Kidney epithelial cell (primary cell): ENCODE measurements at regions not wholly inside any gene's neighbourhood (a gene's known extent, or its start where the extent isn't known, plus 50 kb on each side); places are given as distances from the start of the nearest gene placed in this dataset.
A peak's percentile ranks its signal among the peaks of the same experiment; 100 is the strongest.

ENCODE experiments used
- DNase-seq: peaks from one replicate; pipeline ENCODE4 v3.0.0-alpha.2; 2010; ENCODE audit warnings: low read depth
- H3K27me3 ChIP-seq: 2 replicates; pipeline ENCODE4 v1.6.0; 2011; ENCODE audit warnings: low read length; ENCODE audit not compliant: control insufficient read depth, insufficient read depth
- H3K36me3 ChIP-seq: 2 replicates; pipeline ENCODE4 v1.5.1; 2011; ENCODE audit warnings: low read length; ENCODE audit not compliant: control insufficient read depth, insufficient read depth
- H3K4me3 ChIP-seq: 2 replicates; pipeline ENCODE4 v1.5.1; 2011; ENCODE audit warnings: low read depth, mild to moderate bottlenecking, control low read depth, low read length
- CTCF ChIP-seq: IDR thresholded peaks from 2 replicates; pipeline ENCODE4 v1.5.1; 2011; ENCODE audit warnings: mild to moderate bottlenecking, moderate library complexity, low read length, control low read depth, inconsistent platforms; ENCODE audit not compliant: insufficient read depth, poor library complexity, severe bottlenecking

GRCh38 chr18:27378431-27379095, 193.5 kb upstream of the CHST9 start:
- peak; percentile 97 for DNase-seq
- TF ChIP-seq CTCF: no peak
- H3K4me3 ChIP-seq: no peak overlapping the region
- no peaks in the 10 kb centered on the region for H3K36me3 ChIP-seq
- no peaks in the 10 kb centered on the region for H3K27me3 ChIP-seq

- Histone ChIP-seq H3K4me3 (no peak overlapping the region), H3K27me3 (no peaks in the 10 kb centered on the region), H3K36me3 (no peaks in the 10 kb centered on the region)
- peak; percentile 84 for DNase-seq
- TF ChIP-seq CTCF: no peak
Measured at GRCh38 chr18:27377251-27377650, 192.1 kb upstream of the CHST9 start.

GRCh38 chr18:27372386-27372785, 187.3 kb upstream of the CHST9 start:
- TF ChIP-seq CTCF: no peak
- Histone ChIP-seq H3K27me3 (no peaks in the 10 kb centered on the region), H3K4me3 (no peak overlapping the region), H3K36me3 (no peaks in the 10 kb centered on the region)
- no peak for DNase-seq

- no peak for TF ChIP-seq CTCF
Measured at GRCh38 chr18:27366665-27367064, 181.6 kb upstream of the CHST9 start.

GRCh38 chr18:27366151-27366550, 181.0 kb upstream of the CHST9 start:
- no peak overlapping the region for H3K4me3 ChIP-seq
- DNase-seq: no peak
- H3K36me3 ChIP-seq: no peaks in the 10 kb centered on the region
- TF ChIP-seq CTCF: no peak
- H3K27me3 ChIP-seq: no peaks in the 10 kb centered on the region

More at GRCh38 chr18:27366665-27367064, 181.6 kb upstream of the CHST9 start:
- H3K27me3 ChIP-seq: no peaks in the 10 kb centered on the region
- no peak for DNase-seq
- H3K36me3 ChIP-seq: no peaks in the 10 kb centered on the region
- no peak overlapping the region for H3K4me3 ChIP-seq

GRCh38 chr18:27363872-27364271, 178.8 kb upstream of the CHST9 start:
- Histone ChIP-seq H3K36me3 (no peaks in the 10 kb centered on the region), H3K27me3 (no peaks in the 10 kb centered on the region), H3K4me3 (no peak overlapping the region)
- DNase-seq: no peak
- peak; percentile 21 for TF ChIP-seq CTCF
